ENCODE measurements at regions not wholly inside any gene's neighbourhood (a gene's known extent, or its start where the extent isn't known, plus 50 kb on each side); places are given as distances from the start of the nearest gene placed in this dataset.
"Not testable (repeated sequence)": the region's sequence is repeated elsewhere in the genome, so short reads cannot be mapped to it uniquely, and the experiment has no call there.

DNA sequence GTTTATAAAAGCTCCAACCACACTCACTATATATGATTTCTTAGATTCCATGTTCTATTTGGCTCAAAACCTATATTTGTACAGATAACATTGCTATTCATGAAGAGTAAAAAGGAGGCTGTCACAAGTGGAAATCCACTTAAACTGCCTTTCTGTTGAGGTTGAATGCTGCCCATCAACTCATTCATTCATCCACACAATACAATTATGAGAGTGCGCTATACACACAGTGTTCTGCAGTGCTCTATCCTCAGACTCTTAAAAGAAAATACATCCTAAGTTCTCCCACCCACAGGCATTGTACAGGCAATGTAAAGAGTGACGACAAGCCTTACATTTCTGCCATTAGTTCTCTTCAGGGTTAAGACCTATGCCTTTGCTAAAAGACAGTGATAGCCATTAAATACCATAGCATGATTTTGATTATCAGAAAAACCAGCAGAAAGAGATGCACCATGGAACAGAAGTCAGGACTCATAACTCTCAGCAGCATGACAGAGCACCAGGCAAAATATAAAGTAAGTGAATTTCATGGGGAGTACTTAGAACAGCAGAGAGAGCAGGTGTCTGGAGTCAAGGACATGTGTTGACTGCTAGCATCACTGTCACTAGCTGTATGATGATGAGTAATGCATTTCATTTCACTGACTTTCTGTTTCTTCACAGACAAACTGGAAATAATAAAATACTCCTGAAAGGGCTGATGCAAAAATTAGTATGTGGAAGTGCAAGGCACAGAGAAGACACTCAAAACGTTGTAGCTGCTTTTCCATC, 218.0 kb downstream of the RBM26 start:
- no peak for DNase-seq

DNA sequence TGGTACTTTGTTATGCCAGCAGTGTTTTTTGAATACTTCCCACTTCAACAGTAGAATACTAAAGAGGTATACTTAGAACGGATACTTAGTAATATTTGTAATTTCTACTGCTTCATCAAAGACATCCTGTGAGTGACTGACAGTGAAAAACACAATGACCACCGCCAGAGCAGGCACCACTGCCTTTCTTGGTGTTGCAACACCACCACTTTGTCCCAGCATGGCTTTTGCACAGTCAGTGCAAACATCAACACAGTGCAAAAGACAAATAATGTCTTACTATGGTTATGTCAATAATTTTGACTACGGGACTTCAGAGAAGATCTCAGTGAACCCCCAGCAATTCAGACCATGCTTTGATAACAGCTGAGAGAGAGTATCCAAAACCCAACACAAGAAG, 220.5 kb downstream of the RBM26 start:
- no peak for DNase-seq

DNA sequence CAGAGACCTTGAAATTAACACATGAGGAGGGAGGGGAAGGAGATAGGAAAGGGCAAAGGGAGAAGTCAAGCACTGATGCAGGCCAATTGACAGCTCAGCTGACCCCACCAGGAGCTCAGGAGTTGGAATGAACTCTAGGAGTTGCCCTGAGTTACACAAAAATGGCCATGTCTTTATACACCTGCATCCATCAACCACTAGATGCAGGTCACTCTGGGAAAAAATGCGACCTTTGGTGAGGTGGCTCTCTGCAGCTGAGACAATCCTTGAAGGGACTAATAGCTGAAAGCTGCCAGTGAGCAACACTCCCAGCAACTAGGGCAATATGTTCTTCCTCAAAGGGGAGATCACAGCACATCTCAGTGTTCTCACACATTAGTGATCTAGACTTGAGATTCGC, 222.8 kb downstream of the RBM26 start:
- no peak for DNase-seq

GRCh38 chr13:79173691-79174090, 232.4 kb downstream of the RBM26 start:
- not testable (repeated sequence) for DNase-seq

- DNase-seq = not testable (repeated sequence)
Measured at GRCh38 chr13:79172924-79173323, 233.1 kb downstream of the RBM26 start.

- no peak for DNase-seq
Measured at GRCh38 chr13:79171141-79172061, 234.7 kb downstream of the RBM26 start.

GRCh38 chr13:79160818-79161217, 245.2 kb downstream of the RBM26 start:
- no peak for DNase-seq

- DNase-seq = no peak
Measured at GRCh38 chr13:79155883-79156282, 250.2 kb downstream of the RBM26 start.

GRCh38 chr13:79149210-79149609, 256.8 kb downstream of the RBM26 start:
- DNase-seq = no peak

DNA sequence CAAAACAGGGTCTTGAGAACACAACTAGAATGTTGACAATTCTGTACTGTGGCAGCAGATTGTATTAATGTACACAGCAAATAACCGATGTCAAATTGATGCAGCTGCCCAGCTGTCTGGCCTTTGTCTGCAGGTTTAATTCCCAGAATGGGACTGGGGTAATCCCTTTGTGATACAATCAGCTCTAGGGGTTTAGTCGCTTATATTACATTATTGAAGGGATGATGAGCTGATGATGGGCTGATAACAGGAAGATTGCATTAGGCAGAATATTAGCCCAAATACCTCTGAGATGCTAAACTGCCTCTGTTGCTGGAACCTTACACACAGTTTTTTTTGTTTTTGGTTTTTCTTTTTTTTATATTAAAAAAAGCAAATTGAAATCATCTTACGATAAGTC, 265.0 kb downstream of the RBM26 start:
- DNase-seq = no peak

GRCh38 chr13:79128158-79128557, 277.9 kb downstream of the RBM26 start:
- DNase-seq = no peak

- no peak for DNase-seq
Measured at GRCh38 chr13:79126706-79127105, 279.3 kb downstream of the RBM26 start.

- DNase-seq = no peak
Measured at GRCh38 chr13:79124183-79124582, 281.9 kb downstream of the RBM26 start.

- DNase-seq = no peak
Measured at GRCh38 chr13:79121286-79121685, 284.8 kb downstream of the RBM26 start.

DNA sequence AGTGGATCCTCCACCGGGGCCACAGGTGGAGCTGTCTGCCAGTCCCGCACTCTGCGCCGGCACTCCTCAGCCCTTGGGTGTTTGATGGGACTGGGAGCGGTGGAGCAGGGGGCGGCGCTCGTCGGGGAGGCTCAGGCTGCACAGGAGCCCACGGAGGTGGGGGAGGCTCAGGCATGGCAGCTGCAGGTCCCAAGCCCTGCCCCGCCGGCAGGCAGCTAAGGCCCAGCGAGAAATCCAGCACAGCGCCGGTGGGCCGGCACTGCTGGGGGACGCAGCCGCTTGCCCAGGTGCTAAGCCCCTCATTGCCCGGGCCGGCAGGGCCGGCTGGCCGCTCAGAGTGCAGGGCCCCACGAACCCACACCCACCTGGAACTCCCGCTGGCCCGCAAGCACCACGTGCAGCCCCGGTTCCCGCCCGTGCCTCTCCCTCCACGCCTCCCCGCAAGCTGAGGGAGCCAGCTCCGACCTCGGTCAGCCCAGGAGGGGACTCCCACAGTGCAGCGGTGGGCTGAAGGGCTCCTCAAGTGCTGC, 286.4 kb downstream of the RBM26 start:
- DNase-seq = no peak

GRCh38 chr13:79112016-79112415, 294.0 kb downstream of the RBM26 start:
- DNase-seq = no peak

DNA sequence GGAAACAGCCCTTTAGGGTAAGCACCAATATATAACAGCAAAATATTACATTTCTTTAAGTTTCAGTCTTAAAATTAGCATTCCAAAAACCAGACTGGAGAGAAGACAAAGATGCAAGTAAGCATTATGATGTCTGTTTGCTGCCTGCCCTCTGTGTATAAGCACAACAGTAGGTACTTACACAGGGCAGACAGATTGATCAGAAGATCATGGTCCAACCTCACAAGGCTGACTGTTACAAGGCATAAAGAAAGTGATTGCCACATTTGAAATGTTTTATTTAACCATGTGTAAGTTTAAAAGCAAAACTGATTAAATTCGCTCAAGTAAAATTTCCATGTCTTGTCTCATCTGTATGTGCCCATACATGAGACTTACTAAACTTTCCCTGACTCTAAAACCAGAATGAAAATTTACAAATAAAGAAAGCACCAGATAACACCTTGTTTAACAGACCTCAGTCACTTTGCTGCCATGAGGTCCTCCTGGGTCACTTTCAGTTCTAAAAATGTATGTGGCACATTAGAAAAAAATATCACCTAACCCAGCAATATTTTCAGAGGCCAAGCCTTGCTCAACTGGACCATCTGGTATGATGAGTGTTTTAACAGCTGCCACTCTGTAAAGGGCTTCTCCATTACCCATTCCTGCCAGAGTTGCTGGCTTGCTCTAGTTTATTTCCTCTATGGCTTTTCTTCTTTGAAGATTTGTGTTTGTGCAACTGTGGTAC, 297.0 kb downstream of the RBM26 start:
- DNase-seq = no peak

DNA sequence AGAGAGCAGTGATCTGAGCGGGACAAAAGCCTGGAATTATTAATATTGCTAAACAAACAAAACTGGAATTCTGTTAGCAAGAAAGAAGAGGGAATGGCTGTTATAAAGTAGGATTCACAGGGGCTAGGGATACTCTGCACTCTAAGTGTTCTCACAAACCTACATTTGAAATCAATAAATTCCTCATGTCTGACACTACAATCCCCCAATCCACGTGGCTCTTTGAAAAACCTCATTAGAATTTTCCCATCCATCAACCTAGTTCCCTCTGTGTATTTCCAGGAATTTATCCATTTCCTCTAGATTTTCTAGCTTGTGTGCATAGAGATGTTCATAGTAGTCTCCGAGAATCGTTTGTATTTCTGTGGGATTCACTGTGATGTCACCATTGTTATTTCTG, 307.5 kb downstream of the RBM26 start:
- no peak for DNase-seq

- DNase-seq = no peak
Measured at GRCh38 chr13:79097201-79097600, 308.9 kb downstream of the RBM26 start.

- DNase-seq = no peak
Measured at GRCh38 chr13:79096099-79096498, 310.0 kb downstream of the RBM26 start.

DNA sequence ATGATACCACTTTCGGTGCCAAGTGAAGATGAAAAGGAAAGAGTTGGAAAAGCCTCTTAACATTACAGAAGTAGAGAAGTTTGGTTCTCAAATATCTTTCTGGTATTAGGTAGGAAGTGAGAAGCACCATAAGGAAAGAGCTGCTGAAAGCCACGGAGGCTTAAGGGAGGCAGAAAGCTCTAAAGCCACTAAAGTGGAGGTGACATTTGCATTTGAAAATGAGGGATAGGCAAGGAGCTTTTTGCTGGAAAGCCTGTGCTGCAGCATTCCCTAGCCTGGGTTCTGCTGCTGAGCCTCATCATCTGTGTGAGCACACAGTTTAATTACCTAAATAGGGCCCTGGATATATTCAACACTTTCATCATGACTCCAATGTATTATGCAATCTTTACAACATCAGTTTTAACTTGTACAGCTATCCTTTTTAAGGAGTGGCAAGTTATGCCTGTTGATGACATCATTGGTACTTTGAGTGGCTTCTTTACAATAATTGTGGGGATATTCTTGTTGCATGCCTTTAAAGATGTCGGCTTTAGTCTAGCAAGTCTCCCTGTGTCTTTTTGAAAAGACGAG, 315.4 kb downstream of the RBM26 start:
- no peak for DNase-seq

- no peak for DNase-seq
Measured at GRCh38 chr13:79084802-79085424, 321.1 kb downstream of the RBM26 start.
